ENCODE measurements at regions not wholly inside any gene's neighbourhood (a gene's known extent, or its start where the extent isn't known, plus 50 kb on each side); places are given as distances from the start of the nearest gene placed in this dataset.

DNA sequence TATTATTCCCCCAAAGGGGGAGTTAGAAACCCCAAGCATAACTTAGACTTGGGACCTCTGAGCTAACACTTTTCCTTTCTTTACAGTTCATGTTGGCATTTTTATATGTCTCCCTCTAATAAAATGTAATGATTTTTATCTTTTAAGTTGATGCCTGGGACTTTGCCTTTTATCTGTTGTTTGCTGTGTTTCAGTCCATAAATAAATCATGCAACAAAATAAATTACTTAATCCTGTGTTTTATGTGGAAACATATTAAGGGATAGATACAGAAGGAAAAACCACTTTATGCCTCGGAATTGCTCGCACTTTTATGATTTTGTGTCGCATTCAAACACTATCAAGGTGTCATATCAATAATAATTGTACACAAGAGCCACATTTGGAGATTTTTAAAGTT lies 93.7 kb upstream of the TBC1D5 start:
- TF ChIP-seq, protein P1, sequence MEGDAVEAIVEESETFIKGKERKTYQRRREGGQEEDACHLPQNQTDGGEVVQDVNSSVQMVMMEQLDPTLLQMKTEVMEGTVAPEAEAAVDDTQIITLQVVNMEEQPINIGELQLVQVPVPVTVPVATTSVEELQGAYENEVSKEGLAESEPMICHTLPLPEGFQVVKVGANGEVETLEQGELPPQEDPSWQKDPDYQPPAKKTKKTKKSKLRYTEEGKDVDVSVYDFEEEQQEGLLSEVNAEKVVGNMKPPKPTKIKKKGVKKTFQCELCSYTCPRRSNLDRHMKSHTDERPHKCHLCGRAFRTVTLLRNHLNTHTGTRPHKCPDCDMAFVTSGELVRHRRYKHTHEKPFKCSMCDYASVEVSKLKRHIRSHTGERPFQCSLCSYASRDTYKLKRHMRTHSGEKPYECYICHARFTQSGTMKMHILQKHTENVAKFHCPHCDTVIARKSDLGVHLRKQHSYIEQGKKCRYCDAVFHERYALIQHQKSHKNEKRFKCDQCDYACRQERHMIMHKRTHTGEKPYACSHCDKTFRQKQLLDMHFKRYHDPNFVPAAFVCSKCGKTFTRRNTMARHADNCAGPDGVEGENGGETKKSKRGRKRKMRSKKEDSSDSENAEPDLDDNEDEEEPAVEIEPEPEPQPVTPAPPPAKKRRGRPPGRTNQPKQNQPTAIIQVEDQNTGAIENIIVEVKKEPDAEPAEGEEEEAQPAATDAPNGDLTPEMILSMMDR (conservative IDR thresholded peaks at IDR 0.05; ENCODE audit: low read depth in 2 of 2) = no peak
- no peak for TF ChIP-seq NANOG (IDR thresholded peaks at IDR 0.05; ENCODE audit: borderline replicate concordance)
- no peak for TF ChIP-seq EZH2 (IDR thresholded peaks at IDR 0.05; ENCODE audit: low read depth, unreplicated experiment)
- TF ChIP-seq, protein P2, sequence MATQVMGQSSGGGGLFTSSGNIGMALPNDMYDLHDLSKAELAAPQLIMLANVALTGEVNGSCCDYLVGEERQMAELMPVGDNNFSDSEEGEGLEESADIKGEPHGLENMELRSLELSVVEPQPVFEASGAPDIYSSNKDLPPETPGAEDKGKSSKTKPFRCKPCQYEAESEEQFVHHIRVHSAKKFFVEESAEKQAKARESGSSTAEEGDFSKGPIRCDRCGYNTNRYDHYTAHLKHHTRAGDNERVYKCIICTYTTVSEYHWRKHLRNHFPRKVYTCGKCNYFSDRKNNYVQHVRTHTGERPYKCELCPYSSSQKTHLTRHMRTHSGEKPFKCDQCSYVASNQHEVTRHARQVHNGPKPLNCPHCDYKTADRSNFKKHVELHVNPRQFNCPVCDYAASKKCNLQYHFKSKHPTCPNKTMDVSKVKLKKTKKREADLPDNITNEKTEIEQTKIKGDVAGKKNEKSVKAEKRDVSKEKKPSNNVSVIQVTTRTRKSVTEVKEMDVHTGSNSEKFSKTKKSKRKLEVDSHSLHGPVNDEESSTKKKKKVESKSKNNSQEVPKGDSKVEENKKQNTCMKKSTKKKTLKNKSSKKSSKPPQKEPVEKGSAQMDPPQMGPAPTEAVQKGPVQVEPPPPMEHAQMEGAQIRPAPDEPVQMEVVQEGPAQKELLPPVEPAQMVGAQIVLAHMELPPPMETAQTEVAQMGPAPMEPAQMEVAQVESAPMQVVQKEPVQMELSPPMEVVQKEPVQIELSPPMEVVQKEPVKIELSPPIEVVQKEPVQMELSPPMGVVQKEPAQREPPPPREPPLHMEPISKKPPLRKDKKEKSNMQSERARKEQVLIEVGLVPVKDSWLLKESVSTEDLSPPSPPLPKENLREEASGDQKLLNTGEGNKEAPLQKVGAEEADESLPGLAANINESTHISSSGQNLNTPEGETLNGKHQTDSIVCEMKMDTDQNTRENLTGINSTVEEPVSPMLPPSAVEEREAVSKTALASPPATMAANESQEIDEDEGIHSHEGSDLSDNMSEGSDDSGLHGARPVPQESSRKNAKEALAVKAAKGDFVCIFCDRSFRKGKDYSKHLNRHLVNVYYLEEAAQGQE (IDR thresholded peaks at IDR 0.05; ENCODE audit: unreplicated experiment) = no peak
- no peak for TF ChIP-seq ZNF331 (CRISPR knock-in tag; IDR thresholded peaks at IDR 0.05; ENCODE audit: low read depth)
